Transverse colon (tissue), 4 donors: ENCODE measurements at regions not wholly inside any gene's neighbourhood (a gene's known extent, or its start where the extent isn't known, plus 50 kb on each side); places are given as distances from the start of the nearest gene placed in this dataset.

ENCODE experiments used
- EP300 ChIP-seq: sonication (generic); formaldehyde crosslinking; IDR thresholded peaks from one replicate; pipeline ENCODE4 v1.6.1; 2017; ENCODE audit warnings: antibody characterized with exemption, low read depth
- POLR2AphosphoS5 ChIP-seq, 3 donors: sonication (generic); formaldehyde crosslinking; IDR thresholded peaks; one replicate each; pipeline ENCODE4 v1.6.1; 2016; ENCODE audit warnings: antibody characterized with exemption in 3 of 3
- TF ChIP-seq, protein P1 (sequence below), 5 experiments: fragments of 200-600 bp in 3 of 5; fragments of 450-650 bp in 2 of 5; sonication (generic) in 3 of 5; IDR thresholded peaks; 1 replicate in 2 of 5; 2 replicates in 3 of 5; pipeline ENCODE4 v1.5.1; 2016 to 2017; ENCODE audit warnings: antibody characterized with exemption in 5 of 5, inconsistent platforms in 3 of 5, mild to moderate bottlenecking in 2 of 5, moderate library complexity in 1 of 5

DNA sequence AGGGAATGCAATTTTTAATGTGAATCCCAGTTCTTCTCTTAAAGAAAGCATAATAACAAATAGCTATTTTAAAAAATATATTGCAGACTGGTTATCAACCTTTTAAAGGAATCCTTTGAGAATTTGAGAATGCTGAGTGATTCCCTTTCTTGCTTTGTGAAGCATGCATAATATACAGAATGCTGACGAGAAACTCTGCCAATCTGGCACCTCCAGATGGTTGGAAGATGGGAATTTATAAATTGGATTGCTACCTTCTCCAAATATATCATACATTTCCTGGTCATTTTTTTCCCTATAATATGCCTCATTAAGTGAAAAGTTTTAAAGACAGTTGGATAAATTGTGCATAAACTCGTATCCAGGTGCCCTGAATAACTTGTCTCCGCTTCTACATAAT, 333.9 kb upstream of the ARPP21 start:
- TF ChIP-seq, protein P1, sequence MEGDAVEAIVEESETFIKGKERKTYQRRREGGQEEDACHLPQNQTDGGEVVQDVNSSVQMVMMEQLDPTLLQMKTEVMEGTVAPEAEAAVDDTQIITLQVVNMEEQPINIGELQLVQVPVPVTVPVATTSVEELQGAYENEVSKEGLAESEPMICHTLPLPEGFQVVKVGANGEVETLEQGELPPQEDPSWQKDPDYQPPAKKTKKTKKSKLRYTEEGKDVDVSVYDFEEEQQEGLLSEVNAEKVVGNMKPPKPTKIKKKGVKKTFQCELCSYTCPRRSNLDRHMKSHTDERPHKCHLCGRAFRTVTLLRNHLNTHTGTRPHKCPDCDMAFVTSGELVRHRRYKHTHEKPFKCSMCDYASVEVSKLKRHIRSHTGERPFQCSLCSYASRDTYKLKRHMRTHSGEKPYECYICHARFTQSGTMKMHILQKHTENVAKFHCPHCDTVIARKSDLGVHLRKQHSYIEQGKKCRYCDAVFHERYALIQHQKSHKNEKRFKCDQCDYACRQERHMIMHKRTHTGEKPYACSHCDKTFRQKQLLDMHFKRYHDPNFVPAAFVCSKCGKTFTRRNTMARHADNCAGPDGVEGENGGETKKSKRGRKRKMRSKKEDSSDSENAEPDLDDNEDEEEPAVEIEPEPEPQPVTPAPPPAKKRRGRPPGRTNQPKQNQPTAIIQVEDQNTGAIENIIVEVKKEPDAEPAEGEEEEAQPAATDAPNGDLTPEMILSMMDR (IDR thresholded peaks at IDR 0.05), result no peak
- TF ChIP-seq EP300, result no peak
- no peak for TF ChIP-seq POLR2AphosphoS5 (IDR thresholded peaks at IDR 0.05)
